ENCODE measurements at regions not wholly inside any gene's neighbourhood (a gene's known extent, or its start where the extent isn't known, plus 50 kb on each side); places are given as distances from the start of the nearest gene placed in this dataset.

DNA sequence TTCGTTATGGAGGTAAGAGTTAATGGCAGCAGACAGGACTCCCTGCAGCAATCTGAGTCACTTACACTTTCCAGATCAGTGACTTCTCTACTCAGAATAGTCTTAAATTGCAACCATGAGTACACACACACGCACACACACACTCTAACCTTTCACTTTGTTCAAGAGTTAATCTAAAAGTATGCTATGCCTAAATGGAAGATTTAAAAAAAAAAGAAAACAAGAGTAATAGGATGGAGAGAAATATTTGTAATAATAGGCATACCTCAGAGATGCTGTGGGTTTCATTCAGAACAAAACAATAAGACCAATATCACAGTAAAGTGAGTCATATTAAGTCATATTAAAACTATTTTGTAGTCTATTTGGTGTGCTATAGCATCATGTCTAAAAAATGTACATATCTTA is 969.1 kb upstream of the PCDH10 start:
- no peaks in the 10 kb centered on the region for H3K36me3 Mint-ChIP-seq (ENCODE audit: low read depth, unreplicated experiment)
- no peak for DNase-seq (ENCODE audit: low spot score)
- H3K4me3 Mint-ChIP-seq (ENCODE audit: unreplicated experiment): no peak overlapping the region
- TF ChIP-seq, protein P1, sequence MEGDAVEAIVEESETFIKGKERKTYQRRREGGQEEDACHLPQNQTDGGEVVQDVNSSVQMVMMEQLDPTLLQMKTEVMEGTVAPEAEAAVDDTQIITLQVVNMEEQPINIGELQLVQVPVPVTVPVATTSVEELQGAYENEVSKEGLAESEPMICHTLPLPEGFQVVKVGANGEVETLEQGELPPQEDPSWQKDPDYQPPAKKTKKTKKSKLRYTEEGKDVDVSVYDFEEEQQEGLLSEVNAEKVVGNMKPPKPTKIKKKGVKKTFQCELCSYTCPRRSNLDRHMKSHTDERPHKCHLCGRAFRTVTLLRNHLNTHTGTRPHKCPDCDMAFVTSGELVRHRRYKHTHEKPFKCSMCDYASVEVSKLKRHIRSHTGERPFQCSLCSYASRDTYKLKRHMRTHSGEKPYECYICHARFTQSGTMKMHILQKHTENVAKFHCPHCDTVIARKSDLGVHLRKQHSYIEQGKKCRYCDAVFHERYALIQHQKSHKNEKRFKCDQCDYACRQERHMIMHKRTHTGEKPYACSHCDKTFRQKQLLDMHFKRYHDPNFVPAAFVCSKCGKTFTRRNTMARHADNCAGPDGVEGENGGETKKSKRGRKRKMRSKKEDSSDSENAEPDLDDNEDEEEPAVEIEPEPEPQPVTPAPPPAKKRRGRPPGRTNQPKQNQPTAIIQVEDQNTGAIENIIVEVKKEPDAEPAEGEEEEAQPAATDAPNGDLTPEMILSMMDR (IDR thresholded peaks at IDR 0.05; ENCODE audit: unreplicated experiment): no peak
- no peaks in the 10 kb centered on the region for H3K4me1 Mint-ChIP-seq (ENCODE audit: unreplicated experiment)
- H3K27me3 Mint-ChIP-seq (ENCODE audit: unreplicated experiment): no peaks in the 10 kb centered on the region
- H3K27ac Mint-ChIP-seq (ENCODE audit: unreplicated experiment): no peak overlapping the region
- H3K9me3 Mint-ChIP-seq (ENCODE audit: unreplicated experiment): no peaks in the 10 kb centered on the region

DNA sequence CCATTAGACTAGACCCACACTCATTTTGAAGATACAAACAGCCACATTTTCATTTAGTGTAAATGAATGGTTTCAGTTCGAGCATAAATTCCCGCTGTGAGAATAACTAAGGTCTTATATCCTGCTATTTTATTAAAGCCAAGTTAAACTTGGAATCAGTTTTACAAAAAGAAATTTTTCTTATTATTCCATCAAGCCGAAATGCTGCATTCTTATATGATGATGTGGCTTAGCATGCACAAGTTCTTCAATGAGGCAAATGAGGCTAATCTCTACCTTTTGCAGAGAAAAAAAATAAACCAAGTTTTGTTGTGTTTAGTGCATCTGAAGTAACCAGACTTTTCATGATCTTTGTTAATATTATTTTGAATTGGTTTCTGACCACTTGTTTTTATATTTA is 953.9 kb upstream of the PCDH10 start:
- H3K4me3 Mint-ChIP-seq (ENCODE audit: unreplicated experiment): no peak overlapping the region
- TF ChIP-seq, protein P1 (IDR thresholded peaks at IDR 0.05; ENCODE audit: unreplicated experiment): no peak
- no peak overlapping the region for H3K27ac Mint-ChIP-seq (ENCODE audit: unreplicated experiment)
- no peak for DNase-seq (ENCODE audit: low spot score)
- H3K4me1 Mint-ChIP-seq (ENCODE audit: unreplicated experiment): no peaks in the 10 kb centered on the region
- no peaks in the 10 kb centered on the region for H3K36me3 Mint-ChIP-seq (ENCODE audit: low read depth, unreplicated experiment)
- H3K27me3 Mint-ChIP-seq (ENCODE audit: unreplicated experiment): no peaks in the 10 kb centered on the region
- no peaks in the 10 kb centered on the region for H3K9me3 Mint-ChIP-seq (ENCODE audit: unreplicated experiment)

DNA sequence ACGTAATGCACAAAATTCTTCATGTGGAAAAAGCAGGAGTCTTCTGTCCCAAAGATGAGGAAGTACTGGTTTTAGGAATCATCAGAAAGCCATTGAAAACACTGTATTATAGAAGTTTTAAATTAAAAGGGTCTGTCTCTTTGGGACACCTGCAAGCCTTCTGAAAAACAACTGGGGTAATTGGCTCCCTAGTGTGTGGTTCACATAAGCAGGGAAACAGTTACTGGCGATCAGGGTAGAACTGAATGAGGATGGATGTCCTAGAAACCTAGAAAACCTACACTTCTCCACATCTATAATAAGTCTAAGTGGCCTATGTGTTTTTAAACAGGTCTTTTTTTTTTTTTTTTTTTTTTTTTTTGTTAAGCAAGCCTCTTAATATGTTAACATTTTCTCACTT is 945.5 kb upstream of the PCDH10 start:
- H3K4me3 Mint-ChIP-seq (ENCODE audit: unreplicated experiment): no peak overlapping the region
- no peaks in the 10 kb centered on the region for H3K27me3 Mint-ChIP-seq (ENCODE audit: unreplicated experiment)
- no peaks in the 10 kb centered on the region for H3K4me1 Mint-ChIP-seq (ENCODE audit: unreplicated experiment)
- DNase-seq (ENCODE audit: low spot score): no peak
- no peaks in the 10 kb centered on the region for H3K36me3 Mint-ChIP-seq (ENCODE audit: low read depth, unreplicated experiment)
- H3K27ac Mint-ChIP-seq (ENCODE audit: unreplicated experiment): no peak overlapping the region
- TF ChIP-seq, protein P1 (IDR thresholded peaks at IDR 0.05; ENCODE audit: unreplicated experiment): no peak
- no peaks in the 10 kb centered on the region for H3K9me3 Mint-ChIP-seq (ENCODE audit: unreplicated experiment)

DNA sequence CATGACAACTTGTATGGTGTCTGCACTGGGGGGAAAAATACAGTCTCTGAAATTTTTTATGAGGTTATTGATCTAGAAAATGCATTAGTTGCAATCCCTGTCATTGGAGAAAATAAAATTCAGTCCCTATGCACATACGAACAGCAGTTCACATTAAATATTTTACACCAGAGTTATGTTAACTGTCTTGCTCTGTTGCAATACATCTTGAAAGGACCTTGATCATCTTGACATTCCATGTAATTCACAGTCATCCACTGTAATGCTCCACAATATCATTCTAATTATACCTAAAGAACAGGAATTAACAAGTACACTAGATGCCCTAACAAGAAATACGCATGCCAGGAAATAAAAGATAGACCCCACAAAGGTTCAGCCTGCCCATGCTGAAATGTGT is 934.6 kb upstream of the PCDH10 start:
- DNase-seq (ENCODE audit: low spot score): no peak
- H3K4me1 Mint-ChIP-seq (ENCODE audit: unreplicated experiment): no peaks in the 10 kb centered on the region
- no peaks in the 10 kb centered on the region for H3K27me3 Mint-ChIP-seq (ENCODE audit: unreplicated experiment)
- H3K36me3 Mint-ChIP-seq (ENCODE audit: low read depth, unreplicated experiment): no peaks in the 10 kb centered on the region
- no peak overlapping the region for H3K27ac Mint-ChIP-seq (ENCODE audit: unreplicated experiment)
- H3K9me3 Mint-ChIP-seq (ENCODE audit: unreplicated experiment): no peaks in the 10 kb centered on the region
- TF ChIP-seq, protein P1 (IDR thresholded peaks at IDR 0.05; ENCODE audit: unreplicated experiment): no peak
- H3K4me3 Mint-ChIP-seq (ENCODE audit: unreplicated experiment): no peak overlapping the region

DNA sequence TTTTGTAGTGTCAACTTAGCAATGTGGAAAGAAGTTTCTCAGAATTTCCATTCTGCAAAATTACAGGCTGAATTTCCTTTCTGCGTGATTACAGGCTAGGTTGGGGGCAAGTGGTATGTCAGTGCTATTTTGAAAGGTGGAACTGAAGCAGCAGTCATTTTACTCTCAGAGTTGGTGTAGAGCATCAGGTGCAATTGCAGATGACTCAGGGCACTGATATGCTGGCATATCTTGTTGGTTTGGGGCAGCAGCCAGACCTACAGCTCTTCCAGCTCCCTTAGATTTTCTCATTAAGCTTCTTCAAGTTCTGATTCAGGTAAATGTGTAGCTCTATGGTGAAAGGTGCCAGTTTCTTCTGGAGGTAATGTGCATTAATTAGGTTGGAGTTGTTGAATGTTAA is 930.7 kb upstream of the PCDH10 start:
- Mint-ChIP-seq H3K27ac (ENCODE audit: unreplicated experiment) (no peak overlapping the region), H3K9me3 (ENCODE audit: unreplicated experiment) (no peaks in the 10 kb centered on the region), H3K27me3 (ENCODE audit: unreplicated experiment) (peaks cover 2% of the 10 kb centered on the region), H3K4me1 (ENCODE audit: unreplicated experiment) (no peaks in the 10 kb centered on the region), H3K36me3 (ENCODE audit: low read depth, unreplicated experiment) (no peaks in the 10 kb centered on the region), H3K4me3 (ENCODE audit: unreplicated experiment) (no peak overlapping the region)
- DNase-seq (ENCODE audit: low spot score): no peak
- TF ChIP-seq, protein P1 (IDR thresholded peaks at IDR 0.05; ENCODE audit: unreplicated experiment): no peak
